Panc1 (cell line): ENCODE measurements at regions not wholly inside any gene's neighbourhood (a gene's known extent, or its start where the extent isn't known, plus 50 kb on each side); places are given as distances from the start of the nearest gene placed in this dataset.

Experiments
- ATAC-seq: fragments of 200-7000 bp; cut with Tn5 transposase; 2 replicates; pipeline ENCODE4 v1.9.1; 2020; ENCODE audit warnings: mild to moderate bottlenecking, moderate library complexity
- BruUV-seq: library from RNA; stranded (reverse); fragments of 400-500 nt; replicated peaks from 2 replicates; lab custom pipeline; 2021; lab: Mats Ljungman, UMichigan
- CTCF ChIA-PET: fragments of 300-600 bp; sonication (Branson Sonifier 250); formaldehyde crosslinking; loops from one replicate; lab custom pipeline; 2022; ENCODE audit warnings: antibody characterized with exemption; lab: Charles Lee
- POLR2A ChIA-PET: fragments of 300-600 bp; sonication (Branson Sonifier 250); formaldehyde crosslinking; loops from one replicate; lab custom pipeline; 2022; ENCODE audit warnings: antibody characterized with exemption; lab: Charles Lee
- DNase-seq: peaks from one replicate; pipeline ENCODE4 v3.0.0-alpha.2; 2010; ENCODE audit warnings: low read depth, low spot score
- H3K27ac ChIP-seq: 2 replicates; pipeline ENCODE4 v1.5.1; 2011; ENCODE audit warnings: mild to moderate bottlenecking, low read length, inconsistent platforms
- H3K27me3 ChIP-seq: fragments of 200-500 bp; sonication (Bioruptor generic); 2 replicates; pipeline ENCODE4 v1.6.0; 2014; ENCODE audit warnings: low read length, inconsistent platforms; ENCODE audit not compliant: control insufficient read depth, insufficient read depth
- H3K36me3 ChIP-seq: fragments of 200-500 bp; sonication (Bioruptor generic); 2 replicates; pipeline ENCODE4 v1.5.1; 2014; ENCODE audit warnings: inconsistent platforms, mild to moderate bottlenecking, low read length, moderate library complexity; ENCODE audit not compliant: control insufficient read depth, insufficient read depth
- H3K4me1 ChIP-seq: 2 replicates; pipeline ENCODE4 v1.5.1; 2011; ENCODE audit warnings: inconsistent platforms, mild to moderate bottlenecking, low read length, moderate library complexity; ENCODE audit not compliant: control insufficient read depth, insufficient read depth
- H3K4me3 ChIP-seq, 2 experiments: 2 replicates each; pipeline ENCODE4 v1.5.1; 2011 to 2012; ENCODE audit warnings: low read depth in 2 of 2, low read length in 2 of 2, mild to moderate bottlenecking in 2 of 2, inconsistent platforms in 1 of 2, moderate library complexity in 1 of 2
- H3K9me3 ChIP-seq: fragments of 200-500 bp; sonication (Bioruptor generic); 2 replicates; pipeline ENCODE4 v1.5.1; 2014; ENCODE audit warnings: low read depth, mild to moderate bottlenecking, inconsistent platforms, low read length, moderate library complexity; ENCODE audit not compliant: control insufficient read depth, insufficient read depth
- POLR2AphosphoS5 ChIP-seq: IDR thresholded peaks from 2 replicates; pipeline ENCODE4 v1.6.1; 2012; ENCODE audit warnings: mild to moderate bottlenecking, low read depth, low read length, moderate library complexity
- SIN3A ChIP-seq: IDR thresholded peaks from 2 replicates; pipeline ENCODE4 v1.6.1; 2012; ENCODE audit warnings: low read depth, mild to moderate bottlenecking, low read length, moderate library complexity, borderline replicate concordance; ENCODE audit not compliant: insufficient read depth
- TCF7L2 ChIP-seq: IDR thresholded peaks from 2 replicates; pipeline ENCODE4 v1.6.1; 2011; ENCODE audit warnings: mild to moderate bottlenecking, low read depth, low read length, inconsistent platforms
- in situ Hi-C: cut with HindIII; loops from 2 replicates; pipeline ENCODE4 v1.10.0; 2016; ENCODE audit warnings: low sequenced_read_pairs, low pct_unique_long_range_greater_than_20kb
- intact Hi-C: fragments of 100-400 bp; cut with micrococcal nuclease; formaldehyde crosslinking; loops from one replicate; pipeline ENCODE4 v1.10.0; 2022; ENCODE audit not compliant: unreplicated experiment
- TF ChIP-seq, protein P1 (sequence below), 2 experiments: IDR thresholded peaks; 2 replicates each; pipeline ENCODE4 v1.6.1; 2011 to 2012; ENCODE audit warnings: low read depth in 2 of 2, control low read depth in 1 of 2, low read length in 1 of 2, mild to moderate bottlenecking in 1 of 2, moderate library complexity in 1 of 2; ENCODE audit not compliant: insufficient read depth in 1 of 2
- TF ChIP-seq, protein P2 (sequence below): fragments of 450-650 bp; IDR thresholded peaks from 2 replicates; pipeline ENCODE4 v1.5.1; 2017; ENCODE audit warnings: mild to moderate bottlenecking

DNA sequence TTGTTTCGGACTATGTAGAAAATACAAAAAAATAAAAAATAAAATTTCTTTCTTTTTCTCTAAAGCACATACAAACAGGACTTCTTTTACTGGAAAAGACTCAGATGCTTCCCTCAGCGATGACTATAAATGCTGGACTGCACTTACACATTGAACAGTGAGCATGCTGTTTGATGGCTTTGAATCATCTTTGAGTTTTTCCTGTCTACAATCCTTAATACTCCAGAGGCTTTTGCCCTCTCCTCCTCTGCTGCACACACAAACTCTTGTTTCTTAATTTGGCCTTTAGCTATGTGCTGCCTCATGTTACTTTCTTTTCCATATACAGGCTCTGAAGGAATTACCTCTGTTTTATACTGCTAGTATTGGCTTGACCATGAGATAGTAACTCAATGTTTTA is 575.1 kb downstream of the EPHA3 start:
- BruUV-seq = no TSS peak
- intact Hi-C loops = no loop called here
- no peak overlapping the region for H3K27ac ChIP-seq
- CTCF ChIA-PET = no interaction called here
- in situ Hi-C loops = no loop called here
- no peaks in the 10 kb centered on the region for H3K4me1 ChIP-seq
- H3K36me3 ChIP-seq = no peaks in the 10 kb centered on the region
- POLR2A ChIA-PET = no interaction called here
- DNase-seq (no peak), ATAC-seq (no peak)
- H3K4me3 ChIP-seq = no peak overlapping the region
- TF ChIP-seq TCF7L2 (no peak), POLR2AphosphoS5 (no peak), SIN3A (no peak)
- TF ChIP-seq, protein P1, sequence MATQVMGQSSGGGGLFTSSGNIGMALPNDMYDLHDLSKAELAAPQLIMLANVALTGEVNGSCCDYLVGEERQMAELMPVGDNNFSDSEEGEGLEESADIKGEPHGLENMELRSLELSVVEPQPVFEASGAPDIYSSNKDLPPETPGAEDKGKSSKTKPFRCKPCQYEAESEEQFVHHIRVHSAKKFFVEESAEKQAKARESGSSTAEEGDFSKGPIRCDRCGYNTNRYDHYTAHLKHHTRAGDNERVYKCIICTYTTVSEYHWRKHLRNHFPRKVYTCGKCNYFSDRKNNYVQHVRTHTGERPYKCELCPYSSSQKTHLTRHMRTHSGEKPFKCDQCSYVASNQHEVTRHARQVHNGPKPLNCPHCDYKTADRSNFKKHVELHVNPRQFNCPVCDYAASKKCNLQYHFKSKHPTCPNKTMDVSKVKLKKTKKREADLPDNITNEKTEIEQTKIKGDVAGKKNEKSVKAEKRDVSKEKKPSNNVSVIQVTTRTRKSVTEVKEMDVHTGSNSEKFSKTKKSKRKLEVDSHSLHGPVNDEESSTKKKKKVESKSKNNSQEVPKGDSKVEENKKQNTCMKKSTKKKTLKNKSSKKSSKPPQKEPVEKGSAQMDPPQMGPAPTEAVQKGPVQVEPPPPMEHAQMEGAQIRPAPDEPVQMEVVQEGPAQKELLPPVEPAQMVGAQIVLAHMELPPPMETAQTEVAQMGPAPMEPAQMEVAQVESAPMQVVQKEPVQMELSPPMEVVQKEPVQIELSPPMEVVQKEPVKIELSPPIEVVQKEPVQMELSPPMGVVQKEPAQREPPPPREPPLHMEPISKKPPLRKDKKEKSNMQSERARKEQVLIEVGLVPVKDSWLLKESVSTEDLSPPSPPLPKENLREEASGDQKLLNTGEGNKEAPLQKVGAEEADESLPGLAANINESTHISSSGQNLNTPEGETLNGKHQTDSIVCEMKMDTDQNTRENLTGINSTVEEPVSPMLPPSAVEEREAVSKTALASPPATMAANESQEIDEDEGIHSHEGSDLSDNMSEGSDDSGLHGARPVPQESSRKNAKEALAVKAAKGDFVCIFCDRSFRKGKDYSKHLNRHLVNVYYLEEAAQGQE (IDR thresholded peaks at IDR 0.05; ENCODE audit: insufficient read depth in 1 of 2, low read depth in 2 of 2, low read length in 1 of 2) = no peak
- TF ChIP-seq, protein P2, sequence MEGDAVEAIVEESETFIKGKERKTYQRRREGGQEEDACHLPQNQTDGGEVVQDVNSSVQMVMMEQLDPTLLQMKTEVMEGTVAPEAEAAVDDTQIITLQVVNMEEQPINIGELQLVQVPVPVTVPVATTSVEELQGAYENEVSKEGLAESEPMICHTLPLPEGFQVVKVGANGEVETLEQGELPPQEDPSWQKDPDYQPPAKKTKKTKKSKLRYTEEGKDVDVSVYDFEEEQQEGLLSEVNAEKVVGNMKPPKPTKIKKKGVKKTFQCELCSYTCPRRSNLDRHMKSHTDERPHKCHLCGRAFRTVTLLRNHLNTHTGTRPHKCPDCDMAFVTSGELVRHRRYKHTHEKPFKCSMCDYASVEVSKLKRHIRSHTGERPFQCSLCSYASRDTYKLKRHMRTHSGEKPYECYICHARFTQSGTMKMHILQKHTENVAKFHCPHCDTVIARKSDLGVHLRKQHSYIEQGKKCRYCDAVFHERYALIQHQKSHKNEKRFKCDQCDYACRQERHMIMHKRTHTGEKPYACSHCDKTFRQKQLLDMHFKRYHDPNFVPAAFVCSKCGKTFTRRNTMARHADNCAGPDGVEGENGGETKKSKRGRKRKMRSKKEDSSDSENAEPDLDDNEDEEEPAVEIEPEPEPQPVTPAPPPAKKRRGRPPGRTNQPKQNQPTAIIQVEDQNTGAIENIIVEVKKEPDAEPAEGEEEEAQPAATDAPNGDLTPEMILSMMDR = no peak
- H3K27me3 ChIP-seq = no peaks in the 10 kb centered on the region
- no peaks in the 10 kb centered on the region for H3K9me3 ChIP-seq

DNA sequence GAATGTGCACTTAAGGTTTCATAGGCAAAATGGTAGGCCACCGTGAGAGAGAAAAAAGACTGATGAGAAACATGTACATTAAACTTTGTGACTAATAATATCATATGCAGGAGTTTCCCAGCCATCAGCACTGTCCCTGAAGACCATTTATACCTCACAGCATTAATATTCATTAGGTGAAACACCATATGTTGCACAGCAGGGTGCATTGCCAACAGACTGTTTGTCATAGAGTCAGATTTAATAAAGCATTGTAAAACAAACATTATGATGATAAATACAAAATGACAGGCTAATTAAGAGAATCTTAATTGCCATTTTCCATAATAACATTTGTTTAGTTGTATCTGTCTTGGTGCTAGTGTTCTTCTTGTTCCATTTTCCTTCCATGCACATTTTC is 578.3 kb downstream of the EPHA3 start:
- ChIA-PET CTCF (no interaction called here), POLR2A (no interaction called here)
- ATAC-seq = no peak
- no peak overlapping the region for H3K27ac ChIP-seq
- intact Hi-C loops = no loop called here
- TF ChIP-seq POLR2AphosphoS5 (no peak), SIN3A (no peak), TCF7L2 (no peak)
- TF ChIP-seq, protein P2 = no peak
- TF ChIP-seq, protein P1 (IDR thresholded peaks at IDR 0.05; ENCODE audit: insufficient read depth in 1 of 2, low read depth in 2 of 2, low read length in 1 of 2) = no peak
- no peak overlapping the region for H3K4me3 ChIP-seq
- no peaks in the 10 kb centered on the region for H3K36me3 ChIP-seq
- BruUV-seq = no TSS peak
- in situ Hi-C loops = no loop called here
- H3K9me3 ChIP-seq = no peaks in the 10 kb centered on the region
- H3K4me1 ChIP-seq = no peaks in the 10 kb centered on the region
- H3K27me3 ChIP-seq = no peaks in the 10 kb centered on the region
- no peak for DNase-seq
